ENCODE measurements at regions not wholly inside any gene's neighbourhood (a gene's known extent, or its start where the extent isn't known, plus 50 kb on each side); places are given as distances from the start of the nearest gene placed in this dataset.
"Not testable (repeated sequence)": the region's sequence is repeated elsewhere in the genome, so short reads cannot be mapped to it uniquely, and the experiment has no call there.

GRCh38 chrX:77003956-77004355, 443.2 kb upstream of the FGF16 start:
- DNase-seq: no peak

GRCh38 chrX:77009691-77010090, 437.5 kb upstream of the FGF16 start:
- no peak for DNase-seq

GRCh38 chrX:77014377-77015372, 432.5 kb upstream of the FGF16 start:
- peak; percentile 89 for DNase-seq

GRCh38 chrX:77017093-77017492, 430.1 kb upstream of the FGF16 start:
- no peak for DNase-seq

- peak; percentile 90 for DNase-seq
Measured at GRCh38 chrX:77046180-77046810, 400.9 kb upstream of the FGF16 start.

GRCh38 chrX:77060572-77060971, 386.6 kb upstream of the FGF16 start:
- no peak for DNase-seq

- DNase-seq: no peak
Measured at GRCh38 chrX:77061022-77061421, 386.2 kb upstream of the FGF16 start.

GRCh38 chrX:77061545-77061944, 385.6 kb upstream of the FGF16 start:
- no peak for DNase-seq

GRCh38 chrX:77065896-77066295, 381.3 kb upstream of the FGF16 start:
- no peak for DNase-seq

GRCh38 chrX:77070202-77070918, 376.8 kb upstream of the FGF16 start:
- DNase-seq: no peak

GRCh38 chrX:77076896-77077295, 370.3 kb upstream of the FGF16 start:
- peak; percentile 77 for DNase-seq

GRCh38 chrX:77081237-77081636, 366.0 kb upstream of the FGF16 start:
- DNase-seq: not testable (repeated sequence)

GRCh38 chrX:77085372-77085771, 361.8 kb upstream of the FGF16 start:
- no peak for DNase-seq

GRCh38 chrX:77087529-77088169, 359.5 kb upstream of the FGF16 start:
- no peak for DNase-seq

GRCh38 chrX:77088233-77088632, 359.0 kb upstream of the FGF16 start:
- no peak for DNase-seq

GRCh38 chrX:77114501-77114900, 332.7 kb upstream of the FGF16 start:
- no peak for DNase-seq

- DNase-seq: no peak
Measured at GRCh38 chrX:77118686-77119085, 328.5 kb upstream of the FGF16 start.

GRCh38 chrX:77119706-77120105, 327.5 kb upstream of the FGF16 start:
- no peak for DNase-seq

- not testable (repeated sequence) for DNase-seq
Measured at GRCh38 chrX:77123917-77124316, 323.3 kb upstream of the FGF16 start.

GRCh38 chrX:77127571-77127970, 319.6 kb upstream of the FGF16 start:
- not testable (repeated sequence) for DNase-seq

- DNase-seq: no peak
Measured at GRCh38 chrX:77143907-77144306, 303.3 kb upstream of the FGF16 start.

GRCh38 chrX:77160301-77160700, 286.9 kb upstream of the FGF16 start:
- peak; percentile 7 for DNase-seq

GRCh38 chrX:77162777-77163176, 284.4 kb upstream of the FGF16 start:
- no peak for DNase-seq
